NCI-H345 treated with DMSO at 0.1 percent for 48 hours (cell line): ENCODE measurements at regions not wholly inside any gene's neighbourhood (a gene's known extent, or its start where the extent isn't known, plus 50 kb on each side); places are given as distances from the start of the nearest gene placed in this dataset.
A peak's percentile ranks its signal among the peaks of the same experiment; 100 is the strongest.
"Not testable (repeated sequence)": the region's sequence is repeated elsewhere in the genome, so short reads cannot be mapped to it uniquely, and the experiment has no call there.

Experiments used
- DNase-seq: peaks from one replicate; lab custom pipeline; 2025; ENCODE audit not compliant: unreplicated experiment; lab: John Stamatoyannopoulos, UW

GRCh38 chr7:148472406-148472805 is 118.2 kb upstream of the C7orf33 start:
- DNase-seq = no peak

- no peak for DNase-seq
These were observed 116.7 kb upstream of the C7orf33 start for GRCh38 chr7:148473703-148474480.

- DNase-seq = no peak
These were observed 116.0 kb upstream of the C7orf33 start for GRCh38 chr7:148474481-148475025.

GRCh38 chr7:148478551-148478950 is 112.0 kb upstream of the C7orf33 start:
- no peak for DNase-seq

- no peak for DNase-seq
These were observed 110.0 kb upstream of the C7orf33 start for GRCh38 chr7:148480479-148481146.

GRCh38 chr7:148481147-148481526 is 109.4 kb upstream of the C7orf33 start:
- no peak for DNase-seq

- no peak for DNase-seq
These were observed 108.5 kb upstream of the C7orf33 start for GRCh38 chr7:148481971-148482626.

GRCh38 chr7:148483515-148484308 is 106.9 kb upstream of the C7orf33 start:
- DNase-seq = no peak

GRCh38 chr7:148484486-148484885 is 106.1 kb upstream of the C7orf33 start:
- no peak for DNase-seq

GRCh38 chr7:148485618-148486017 is 104.9 kb upstream of the C7orf33 start:
- DNase-seq = no peak

GRCh38 chr7:148486937-148487336 is 103.6 kb upstream of the C7orf33 start:
- DNase-seq = no peak

- no peak for DNase-seq
These were observed 102.7 kb upstream of the C7orf33 start for GRCh38 chr7:148487912-148488311.

- DNase-seq = no peak
These were observed 100.9 kb upstream of the C7orf33 start for GRCh38 chr7:148489678-148490077.

- DNase-seq = no peak
These were observed 98.3 kb upstream of the C7orf33 start for GRCh38 chr7:148492157-148492860.

GRCh38 chr7:148495605-148496004 is 95.0 kb upstream of the C7orf33 start:
- DNase-seq = no peak

- DNase-seq = no peak
These were observed 89.6 kb upstream of the C7orf33 start for GRCh38 chr7:148500978-148501377.

GRCh38 chr7:148503900-148504487 is 86.6 kb upstream of the C7orf33 start:
- DNase-seq = peak; percentile 38

- no peak for DNase-seq
These were observed 84.8 kb upstream of the C7orf33 start for GRCh38 chr7:148505645-148506375.

GRCh38 chr7:148507064-148507573 is 83.4 kb upstream of the C7orf33 start:
- DNase-seq = not testable (repeated sequence)
